SK-N-MC (cell line): ENCODE measurements at regions not wholly inside any gene's neighbourhood (a gene's known extent, or its start where the extent isn't known, plus 50 kb on each side); places are given as distances from the start of the nearest gene placed in this dataset.
"Not testable (repeated sequence)": the region's sequence is repeated elsewhere in the genome, so short reads cannot be mapped to it uniquely, and the experiment has no call there.

Experiments used
- EZH2 ChIP-seq: fragments of 200-600 bp; sonication (generic); IDR thresholded peaks from one replicate; pipeline ENCODE4 v1.6.1; 2017; ENCODE audit warnings: antibody characterized with exemption
- FOXP2 ChIP-seq: optimal IDR thresholded peaks from 2 replicates; pipeline ENCODE3; 2011; ENCODE audit warnings: mild to moderate bottlenecking, moderate library complexity; ENCODE audit not compliant: insufficient read depth; ENCODE audit errors: extremely low read length, control extremely low read depth
- POLR2AphosphoS5 ChIP-seq: IDR thresholded peaks from 2 replicates; pipeline ENCODE4 v1.6.1; 2012; ENCODE audit warnings: mild to moderate bottlenecking, low read depth, low read length, borderline replicate concordance

DNA sequence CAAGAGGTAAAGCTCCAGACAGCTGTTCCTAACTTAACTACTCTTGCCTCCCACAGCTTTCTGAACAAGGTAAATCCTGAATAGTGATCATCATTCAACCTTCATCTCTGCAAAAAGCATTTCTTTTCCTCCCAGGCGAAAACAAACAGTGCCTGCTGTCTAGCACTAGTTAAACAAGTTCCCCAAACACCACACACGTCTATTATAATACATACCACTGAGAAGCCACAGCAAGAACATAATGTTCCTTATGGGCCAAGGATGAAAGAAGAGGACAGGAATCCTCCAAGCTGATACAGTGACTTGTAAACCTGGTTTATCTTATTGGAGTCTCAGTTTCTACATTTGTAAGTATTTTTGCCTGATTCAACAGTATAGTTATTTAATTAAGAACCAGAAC, 56.1 kb upstream of the PDPR start:
- TF ChIP-seq EZH2, POLR2AphosphoS5, FOXP2: not testable (repeated sequence)
